CD4-positive, alpha-beta T cell treated with Interleukin-12 subunit alpha and Interleukin-12 subunit beta, for 1 hour (primary cell): ENCODE measurements at regions not wholly inside any gene's neighbourhood (a gene's known extent, or its start where the extent isn't known, plus 50 kb on each side); places are given as distances from the start of the nearest gene placed in this dataset.
"Not testable (repeated sequence)": the region's sequence is repeated elsewhere in the genome, so short reads cannot be mapped to it uniquely, and the experiment has no call there.

ENCODE experiments used
- DNase-seq: peaks from one replicate; pipeline ENCODE4 v3.0.0-alpha.2; 2020

GRCh38 chr4:60721685-60722084 lies 478.4 kb upstream of the ADGRL3 start:
- DNase-seq, result no peak

GRCh38 chr4:60723796-60724195 lies 476.3 kb upstream of the ADGRL3 start:
- DNase-seq, result no peak

GRCh38 chr4:60724623-60725022 lies 475.5 kb upstream of the ADGRL3 start:
- DNase-seq, result no peak

- DNase-seq, result no peak
These were observed 473.3 kb upstream of the ADGRL3 start for GRCh38 chr4:60726779-60727178.

- DNase-seq, result no peak
These were observed 470.9 kb upstream of the ADGRL3 start for GRCh38 chr4:60729194-60729593.

GRCh38 chr4:60729764-60730163 lies 470.4 kb upstream of the ADGRL3 start:
- not testable (repeated sequence) for DNase-seq

GRCh38 chr4:60737858-60738257 lies 462.3 kb upstream of the ADGRL3 start:
- no peak for DNase-seq

- no peak for DNase-seq
These were observed 456.5 kb upstream of the ADGRL3 start for GRCh38 chr4:60743654-60744053.

- no peak for DNase-seq
These were observed 455.4 kb upstream of the ADGRL3 start for GRCh38 chr4:60744767-60745166.

- no peak for DNase-seq
These were observed 454.1 kb upstream of the ADGRL3 start for GRCh38 chr4:60745800-60746571.

GRCh38 chr4:60750962-60751361 lies 449.2 kb upstream of the ADGRL3 start:
- DNase-seq, result no peak

GRCh38 chr4:60757986-60758680 lies 442.0 kb upstream of the ADGRL3 start:
- DNase-seq, result no peak

GRCh38 chr4:60759518-60760245 lies 440.4 kb upstream of the ADGRL3 start:
- no peak for DNase-seq

GRCh38 chr4:60780874-60781273 lies 419.3 kb upstream of the ADGRL3 start:
- DNase-seq, result no peak

- DNase-seq, result no peak
These were observed 409.5 kb upstream of the ADGRL3 start for GRCh38 chr4:60790608-60791007.

- DNase-seq, result no peak
These were observed 405.8 kb upstream of the ADGRL3 start for GRCh38 chr4:60794372-60794771.

GRCh38 chr4:60799214-60799613 lies 400.9 kb upstream of the ADGRL3 start:
- no peak for DNase-seq

- no peak for DNase-seq
These were observed 399.4 kb upstream of the ADGRL3 start for GRCh38 chr4:60800701-60801100.

GRCh38 chr4:60805500-60806313 lies 394.4 kb upstream of the ADGRL3 start:
- DNase-seq, result no peak

GRCh38 chr4:60808726-60809485 lies 391.2 kb upstream of the ADGRL3 start:
- DNase-seq, result no peak

GRCh38 chr4:60809486-60809800 lies 390.7 kb upstream of the ADGRL3 start:
- DNase-seq, result no peak

GRCh38 chr4:60812811-60813210 lies 387.3 kb upstream of the ADGRL3 start:
- no peak for DNase-seq
